ENCODE measurements at regions not wholly inside any gene's neighbourhood (a gene's known extent, or its start where the extent isn't known, plus 50 kb on each side); places are given as distances from the start of the nearest gene placed in this dataset.

- TF ChIP-seq, protein P1, sequence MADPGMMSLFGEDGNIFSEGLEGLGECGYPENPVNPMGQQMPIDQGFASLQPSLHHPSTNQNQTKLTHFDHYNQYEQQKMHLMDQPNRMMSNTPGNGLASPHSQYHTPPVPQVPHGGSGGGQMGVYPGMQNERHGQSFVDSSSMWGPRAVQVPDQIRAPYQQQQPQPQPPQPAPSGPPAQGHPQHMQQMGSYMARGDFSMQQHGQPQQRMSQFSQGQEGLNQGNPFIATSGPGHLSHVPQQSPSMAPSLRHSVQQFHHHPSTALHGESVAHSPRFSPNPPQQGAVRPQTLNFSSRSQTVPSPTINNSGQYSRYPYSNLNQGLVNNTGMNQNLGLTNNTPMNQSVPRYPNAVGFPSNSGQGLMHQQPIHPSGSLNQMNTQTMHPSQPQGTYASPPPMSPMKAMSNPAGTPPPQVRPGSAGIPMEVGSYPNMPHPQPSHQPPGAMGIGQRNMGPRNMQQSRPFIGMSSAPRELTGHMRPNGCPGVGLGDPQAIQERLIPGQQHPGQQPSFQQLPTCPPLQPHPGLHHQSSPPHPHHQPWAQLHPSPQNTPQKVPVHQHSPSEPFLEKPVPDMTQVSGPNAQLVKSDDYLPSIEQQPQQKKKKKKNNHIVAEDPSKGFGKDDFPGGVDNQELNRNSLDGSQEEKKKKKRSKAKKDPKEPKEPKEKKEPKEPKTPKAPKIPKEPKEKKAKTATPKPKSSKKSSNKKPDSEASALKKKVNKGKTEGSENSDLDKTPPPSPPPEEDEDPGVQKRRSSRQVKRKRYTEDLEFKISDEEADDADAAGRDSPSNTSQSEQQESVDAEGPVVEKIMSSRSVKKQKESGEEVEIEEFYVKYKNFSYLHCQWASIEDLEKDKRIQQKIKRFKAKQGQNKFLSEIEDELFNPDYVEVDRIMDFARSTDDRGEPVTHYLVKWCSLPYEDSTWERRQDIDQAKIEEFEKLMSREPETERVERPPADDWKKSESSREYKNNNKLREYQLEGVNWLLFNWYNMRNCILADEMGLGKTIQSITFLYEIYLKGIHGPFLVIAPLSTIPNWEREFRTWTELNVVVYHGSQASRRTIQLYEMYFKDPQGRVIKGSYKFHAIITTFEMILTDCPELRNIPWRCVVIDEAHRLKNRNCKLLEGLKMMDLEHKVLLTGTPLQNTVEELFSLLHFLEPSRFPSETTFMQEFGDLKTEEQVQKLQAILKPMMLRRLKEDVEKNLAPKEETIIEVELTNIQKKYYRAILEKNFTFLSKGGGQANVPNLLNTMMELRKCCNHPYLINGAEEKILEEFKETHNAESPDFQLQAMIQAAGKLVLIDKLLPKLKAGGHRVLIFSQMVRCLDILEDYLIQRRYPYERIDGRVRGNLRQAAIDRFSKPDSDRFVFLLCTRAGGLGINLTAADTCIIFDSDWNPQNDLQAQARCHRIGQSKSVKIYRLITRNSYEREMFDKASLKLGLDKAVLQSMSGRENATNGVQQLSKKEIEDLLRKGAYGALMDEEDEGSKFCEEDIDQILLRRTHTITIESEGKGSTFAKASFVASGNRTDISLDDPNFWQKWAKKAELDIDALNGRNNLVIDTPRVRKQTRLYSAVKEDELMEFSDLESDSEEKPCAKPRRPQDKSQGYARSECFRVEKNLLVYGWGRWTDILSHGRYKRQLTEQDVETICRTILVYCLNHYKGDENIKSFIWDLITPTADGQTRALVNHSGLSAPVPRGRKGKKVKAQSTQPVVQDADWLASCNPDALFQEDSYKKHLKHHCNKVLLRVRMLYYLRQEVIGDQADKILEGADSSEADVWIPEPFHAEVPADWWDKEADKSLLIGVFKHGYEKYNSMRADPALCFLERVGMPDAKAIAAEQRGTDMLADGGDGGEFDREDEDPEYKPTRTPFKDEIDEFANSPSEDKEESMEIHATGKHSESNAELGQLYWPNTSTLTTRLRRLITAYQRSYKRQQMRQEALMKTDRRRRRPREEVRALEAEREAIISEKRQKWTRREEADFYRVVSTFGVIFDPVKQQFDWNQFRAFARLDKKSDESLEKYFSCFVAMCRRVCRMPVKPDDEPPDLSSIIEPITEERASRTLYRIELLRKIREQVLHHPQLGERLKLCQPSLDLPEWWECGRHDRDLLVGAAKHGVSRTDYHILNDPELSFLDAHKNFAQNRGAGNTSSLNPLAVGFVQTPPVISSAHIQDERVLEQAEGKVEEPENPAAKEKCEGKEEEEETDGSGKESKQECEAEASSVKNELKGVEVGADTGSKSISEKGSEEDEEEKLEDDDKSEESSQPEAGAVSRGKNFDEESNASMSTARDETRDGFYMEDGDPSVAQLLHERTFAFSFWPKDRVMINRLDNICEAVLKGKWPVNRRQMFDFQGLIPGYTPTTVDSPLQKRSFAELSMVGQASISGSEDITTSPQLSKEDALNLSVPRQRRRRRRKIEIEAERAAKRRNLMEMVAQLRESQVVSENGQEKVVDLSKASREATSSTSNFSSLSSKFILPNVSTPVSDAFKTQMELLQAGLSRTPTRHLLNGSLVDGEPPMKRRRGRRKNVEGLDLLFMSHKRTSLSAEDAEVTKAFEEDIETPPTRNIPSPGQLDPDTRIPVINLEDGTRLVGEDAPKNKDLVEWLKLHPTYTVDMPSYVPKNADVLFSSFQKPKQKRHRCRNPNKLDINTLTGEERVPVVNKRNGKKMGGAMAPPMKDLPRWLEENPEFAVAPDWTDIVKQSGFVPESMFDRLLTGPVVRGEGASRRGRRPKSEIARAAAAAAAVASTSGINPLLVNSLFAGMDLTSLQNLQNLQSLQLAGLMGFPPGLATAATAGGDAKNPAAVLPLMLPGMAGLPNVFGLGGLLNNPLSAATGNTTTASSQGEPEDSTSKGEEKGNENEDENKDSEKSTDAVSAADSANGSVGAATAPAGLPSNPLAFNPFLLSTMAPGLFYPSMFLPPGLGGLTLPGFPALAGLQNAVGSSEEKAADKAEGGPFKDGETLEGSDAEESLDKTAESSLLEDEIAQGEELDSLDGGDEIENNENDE (IDR thresholded peaks at IDR 0.05; ENCODE audit: insufficient replicate concordance, low read length): no peak
Observed at GRCh38 chr1:95766036-95766435, 532.0 kb downstream of the RWDD3 start (continued).

All from H1 (cell line).